CD4-positive, alpha-beta memory T cell (primary cell): ENCODE measurements at regions not wholly inside any gene's neighbourhood (a gene's known extent, or its start where the extent isn't known, plus 50 kb on each side); places are given as distances from the start of the nearest gene placed in this dataset.

Experiments used
- CTCF ChIA-PET: fragments of 350-600 bp; sonication (Branson Sonifier 250); formaldehyde crosslinking; loops from one replicate; lab custom pipeline; 2021; ENCODE audit warnings: inconsistent platforms; ENCODE audit not compliant: partially characterized antibody; lab: Charles Lee
- POLR2A ChIA-PET: fragments of 350-600 bp; sonication (Branson Sonifier 250); formaldehyde crosslinking; loops from one replicate; lab custom pipeline; 2021; ENCODE audit not compliant: partially characterized antibody; lab: Charles Lee
- DNase-seq, 5 donors: peaks; one replicate each; pipeline versions ENCODE4 v3.0.0 to v3.0.0-alpha.2; 2020 to 2022; ENCODE audit warnings: mixed read lengths in 1 of 5
- H3K27ac ChIP-seq: one replicate; pipeline ENCODE4 v1.7.0; 2013; ENCODE audit warnings: low read depth, low read length
- H3K27me3 ChIP-seq: 2 replicates; pipeline ENCODE4 v1.7.0; 2013; ENCODE audit warnings: mild to moderate bottlenecking, low read length, moderate library complexity; ENCODE audit not compliant: insufficient read depth
- H3K36me3 ChIP-seq: 2 replicates; pipeline ENCODE4 v1.7.0; 2013; ENCODE audit warnings: mild to moderate bottlenecking, low read length, moderate library complexity; ENCODE audit not compliant: insufficient read depth
- H3K4me1 ChIP-seq: 2 replicates; pipeline ENCODE4 v1.7.0; 2013; ENCODE audit warnings: mild to moderate bottlenecking, low read length, moderate library complexity; ENCODE audit not compliant: insufficient read depth
- H3K4me3 ChIP-seq, 2 donors: one replicate each; pipeline ENCODE4 v1.7.0; 2013; ENCODE audit warnings: low read length in 2 of 2, mild to moderate bottlenecking in 1 of 2
- H3K9me3 ChIP-seq, 2 donors: one replicate each; pipeline ENCODE4 v1.7.0; 2013; ENCODE audit warnings: low read length in 2 of 2, control low read depth in 1 of 2; ENCODE audit not compliant: control insufficient read depth in 1 of 2
- H3K27ac Mint-ChIP-seq, 7 donors: one replicate each; pipeline ENCODE4 v1.8.0; 2020 to 2021; ENCODE audit warnings: mixed read lengths in 7 of 7, mild to moderate bottlenecking in 6 of 7, inconsistent platforms in 3 of 7, moderate library complexity in 3 of 7
- H3K27me3 Mint-ChIP-seq, 2 donors: one replicate each; pipeline ENCODE4 v1.8.0; 2020 to 2021; ENCODE audit warnings: mixed read lengths in 2 of 2
- H3K36me3 Mint-ChIP-seq, 2 donors: one replicate each; pipeline ENCODE4 v1.8.0; 2020 to 2021; ENCODE audit warnings: mixed read lengths in 2 of 2, inconsistent platforms in 1 of 2, mild to moderate bottlenecking in 1 of 2
- H3K4me1 Mint-ChIP-seq, 4 donors: one replicate each; pipeline ENCODE4 v1.8.0; 2020 to 2021; ENCODE audit warnings: mixed read lengths in 4 of 4, mild to moderate bottlenecking in 1 of 4
- H3K4me3 Mint-ChIP-seq, 8 donors: one replicate each; pipeline ENCODE4 v1.8.0; 2020 to 2021; ENCODE audit warnings: mixed read lengths in 8 of 8, mild to moderate bottlenecking in 7 of 8, moderate library complexity in 6 of 8, inconsistent platforms in 3 of 8
- H3K9me3 Mint-ChIP-seq, 8 donors: one replicate each; pipeline ENCODE4 v1.8.0; 2020 to 2021; ENCODE audit warnings: mixed read lengths in 8 of 8, mild to moderate bottlenecking in 5 of 8, inconsistent platforms in 3 of 8, moderate library complexity in 1 of 8
- intact Hi-C: fragments of 100-400 bp; cut with micrococcal nuclease; formaldehyde crosslinking; loops from one replicate; pipeline ENCODE4 v1.15.1; 2023

- intact Hi-C loops: no loop called here
- no peak overlapping the region for H3K27ac ChIP-seq
- H3K4me1 Mint-ChIP-seq: no peaks in the 10 kb centered on the region
- no peaks in the 10 kb centered on the region for H3K36me3 ChIP-seq
- H3K36me3 Mint-ChIP-seq: no peaks in the 10 kb centered on the region
- no peak overlapping the region for H3K27ac Mint-ChIP-seq
- H3K4me3 Mint-ChIP-seq: no peak overlapping the region
- H3K27me3 ChIP-seq: no peaks in the 10 kb centered on the region
- POLR2A ChIA-PET: no interaction called here
- peaks cover 0 to 20% (median 5%) of the 10 kb centered on the region in 8 donors for H3K9me3 Mint-ChIP-seq
- H3K27me3 Mint-ChIP-seq: no peaks in the 10 kb centered on the region
- no peaks in the 10 kb centered on the region for H3K9me3 ChIP-seq
- DNase-seq: no peak
- CTCF ChIA-PET: interaction anchor here (1.5 kb wide), 1 partner anchor 13 kb away, joined by 4 read pairs; no protein-coding TSS in a partner anchor
- no peak overlapping the region for H3K4me3 ChIP-seq
- H3K4me1 ChIP-seq: no peaks in the 10 kb centered on the region
These were observed 361.3 kb downstream of the SS18 start for GRCh38 chr18:25729072-25729471.

- POLR2A ChIA-PET: no interaction called here
- Histone ChIP-seq H3K4me1 (no peaks in the 10 kb centered on the region), H3K36me3 (no peaks in the 10 kb centered on the region), H3K27ac (no peak overlapping the region), H3K4me3 (no peak overlapping the region), H3K27me3 (no peaks in the 10 kb centered on the region), H3K9me3 (no peaks in the 10 kb centered on the region)
- peak in 2 of 5 donors; percentile 3 for DNase-seq
- intact Hi-C loops: no loop called here
- no peaks in the 10 kb centered on the region for H3K36me3 Mint-ChIP-seq
- CTCF ChIA-PET: no interaction called here
- no peaks in the 10 kb centered on the region for H3K4me1 Mint-ChIP-seq
- peak overlapping the region in 1 of 8 donors; percentile 22 for H3K4me3 Mint-ChIP-seq
- H3K27ac Mint-ChIP-seq: no peak overlapping the region
- peaks cover 0 to 25% (median 7%) of the 10 kb centered on the region in 8 donors for H3K9me3 Mint-ChIP-seq
- no peaks in the 10 kb centered on the region for H3K27me3 Mint-ChIP-seq
These were observed 363.0 kb downstream of the SS18 start for GRCh38 chr18:25727281-25727985.

GRCh38 chr18:25726298-25726697 lies 364.1 kb downstream of the SS18 start:
- CTCF ChIA-PET: no interaction called here
- no peaks in the 10 kb centered on the region for H3K9me3 ChIP-seq
- no peak for DNase-seq
- H3K27me3 Mint-ChIP-seq: no peaks in the 10 kb centered on the region
- H3K4me3 Mint-ChIP-seq: peak overlapping the region in 1 of 8 donors; percentile 32
- H3K4me3 ChIP-seq: no peak overlapping the region
- intact Hi-C loops: no loop called here
- H3K36me3 Mint-ChIP-seq: no peaks in the 10 kb centered on the region
- H3K4me1 Mint-ChIP-seq: no peaks in the 10 kb centered on the region
- no peak overlapping the region for H3K27ac Mint-ChIP-seq
- H3K9me3 Mint-ChIP-seq: peaks cover 0 to 22% (median 5%) of the 10 kb centered on the region in 8 donors
- no peaks in the 10 kb centered on the region for H3K27me3 ChIP-seq
- POLR2A ChIA-PET: no interaction called here
- no peaks in the 10 kb centered on the region for H3K36me3 ChIP-seq
- H3K4me1 ChIP-seq: no peaks in the 10 kb centered on the region
- no peak overlapping the region for H3K27ac ChIP-seq

GRCh38 chr18:25725501-25725900 lies 364.9 kb downstream of the SS18 start:
- Histone ChIP-seq H3K27ac (no peak overlapping the region), H3K4me3 (no peak overlapping the region), H3K4me1 (no peaks in the 10 kb centered on the region), H3K36me3 (no peaks in the 10 kb centered on the region), H3K27me3 (no peaks in the 10 kb centered on the region), H3K9me3 (no peaks in the 10 kb centered on the region)
- H3K36me3 Mint-ChIP-seq: no peaks in the 10 kb centered on the region
- no peak overlapping the region for H3K4me3 Mint-ChIP-seq
- ChIA-PET POLR2A (no interaction called here), CTCF (no interaction called here)
- DNase-seq: no peak
- H3K9me3 Mint-ChIP-seq: peaks cover 0 to 24% (median 4%) of the 10 kb centered on the region in 8 donors
- H3K27me3 Mint-ChIP-seq: no peaks in the 10 kb centered on the region
- H3K27ac Mint-ChIP-seq: no peak overlapping the region
- intact Hi-C loops: no loop called here
- no peaks in the 10 kb centered on the region for H3K4me1 Mint-ChIP-seq

GRCh38 chr18:25724997-25725396 lies 365.4 kb downstream of the SS18 start:
- intact Hi-C loops: no loop called here
- peak overlapping the region in 4 of 8 donors; percentile 22 to 39 (median 30) for H3K4me3 Mint-ChIP-seq
- H3K27me3 Mint-ChIP-seq: no peaks in the 10 kb centered on the region
- H3K36me3 ChIP-seq: no peaks in the 10 kb centered on the region
- H3K27me3 ChIP-seq: no peaks in the 10 kb centered on the region
- POLR2A ChIA-PET: no interaction called here
- no peaks in the 10 kb centered on the region for H3K36me3 Mint-ChIP-seq
- CTCF ChIA-PET: no interaction called here
- H3K9me3 Mint-ChIP-seq: peaks cover 0 to 22% (median 4%) of the 10 kb centered on the region in 8 donors
- H3K4me1 Mint-ChIP-seq: no peaks in the 10 kb centered on the region
- no peak overlapping the region for H3K27ac ChIP-seq
- H3K4me3 ChIP-seq: no peak overlapping the region
- H3K4me1 ChIP-seq: no peaks in the 10 kb centered on the region
- peak in 1 of 5 donors; percentile 7 for DNase-seq
- H3K9me3 ChIP-seq: no peaks in the 10 kb centered on the region
- peak overlapping the region in 3 of 7 donors; percentile 14 to 77 (median 63) for H3K27ac Mint-ChIP-seq

- no peaks in the 10 kb centered on the region for H3K36me3 ChIP-seq
- H3K27me3 Mint-ChIP-seq: no peaks in the 10 kb centered on the region
- ChIA-PET POLR2A (no interaction called here), CTCF (no interaction called here)
- no peak overlapping the region for H3K27ac ChIP-seq
- H3K4me1 ChIP-seq: no peaks in the 10 kb centered on the region
- no peak overlapping the region for H3K4me3 ChIP-seq
- H3K9me3 Mint-ChIP-seq: peaks cover 0 to 15% (median 3%) of the 10 kb centered on the region in 8 donors
- no peak overlapping the region for H3K4me3 Mint-ChIP-seq
- intact Hi-C loops: no loop called here
- no peaks in the 10 kb centered on the region for H3K27me3 ChIP-seq
- no peaks in the 10 kb centered on the region for H3K36me3 Mint-ChIP-seq
- no peaks in the 10 kb centered on the region for H3K9me3 ChIP-seq
- H3K27ac Mint-ChIP-seq: no peak overlapping the region
- DNase-seq: no peak
- no peaks in the 10 kb centered on the region for H3K4me1 Mint-ChIP-seq
These were observed 366.3 kb downstream of the SS18 start for GRCh38 chr18:25724121-25724520.

- Histone ChIP-seq H3K4me1 (no peaks in the 10 kb centered on the region), H3K9me3 (no peaks in the 10 kb centered on the region), H3K27me3 (no peaks in the 10 kb centered on the region), H3K4me3 (no peak overlapping the region), H3K27ac (no peak overlapping the region), H3K36me3 (no peaks in the 10 kb centered on the region)
- no peak for DNase-seq
- intact Hi-C loops: no loop called here
- no peaks in the 10 kb centered on the region for H3K4me1 Mint-ChIP-seq
- H3K27ac Mint-ChIP-seq: no peak overlapping the region
- H3K36me3 Mint-ChIP-seq: no peaks in the 10 kb centered on the region
- peaks cover 2 to 4% of the 10 kb centered on the region in 2 donors for H3K27me3 Mint-ChIP-seq
- H3K4me3 Mint-ChIP-seq: no peak overlapping the region
- ChIA-PET POLR2A (no interaction called here), CTCF (no interaction called here)
- peaks cover 0 to 22% (median 2%) of the 10 kb centered on the region in 8 donors for H3K9me3 Mint-ChIP-seq
These were observed 361.1 kb upstream of the ZNF521 start for GRCh38 chr18:25713103-25713502.
